ENCODE measurements at regions not wholly inside any gene's neighbourhood (a gene's known extent, or its start where the extent isn't known, plus 50 kb on each side); places are given as distances from the start of the nearest gene placed in this dataset.
"Not testable (repeated sequence)": the region's sequence is repeated elsewhere in the genome, so short reads cannot be mapped to it uniquely, and the experiment has no call there.

GRCh38 chr22:22717664-22718063 lies 73.2 kb downstream of the GGTLC2 start:
- DNase-seq = no peak

DNA sequence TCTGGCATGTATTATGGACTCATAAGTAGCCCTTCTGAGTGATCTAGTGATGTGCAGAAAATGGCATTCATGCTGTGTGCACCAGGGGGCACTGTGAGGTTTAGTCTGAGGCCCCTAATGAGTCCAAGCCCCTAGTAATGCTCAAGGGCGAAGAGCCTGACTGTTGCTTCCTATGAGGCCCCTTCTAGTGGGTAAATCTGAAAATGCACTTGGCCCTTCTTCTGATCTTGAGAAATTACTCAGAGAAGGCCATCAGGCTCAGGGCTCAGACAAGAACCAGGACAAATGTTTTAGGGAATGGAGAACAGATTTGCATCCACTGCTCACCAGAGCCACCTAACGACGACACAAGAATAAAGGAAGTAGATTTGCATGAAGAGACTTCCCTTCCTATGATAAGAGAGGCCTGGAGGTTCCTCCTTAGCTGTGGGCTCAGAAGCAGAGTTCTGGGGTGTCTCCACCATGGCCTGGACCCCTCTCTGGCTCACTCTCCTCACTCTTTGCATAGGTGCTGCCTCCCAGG lies 75.8 kb downstream of the GGTLC2 start:
- DNase-seq = peak; percentile 20

GRCh38 chr22:22720724-22721261 lies 76.4 kb downstream of the GGTLC2 start:
- DNase-seq = no peak

DNA sequence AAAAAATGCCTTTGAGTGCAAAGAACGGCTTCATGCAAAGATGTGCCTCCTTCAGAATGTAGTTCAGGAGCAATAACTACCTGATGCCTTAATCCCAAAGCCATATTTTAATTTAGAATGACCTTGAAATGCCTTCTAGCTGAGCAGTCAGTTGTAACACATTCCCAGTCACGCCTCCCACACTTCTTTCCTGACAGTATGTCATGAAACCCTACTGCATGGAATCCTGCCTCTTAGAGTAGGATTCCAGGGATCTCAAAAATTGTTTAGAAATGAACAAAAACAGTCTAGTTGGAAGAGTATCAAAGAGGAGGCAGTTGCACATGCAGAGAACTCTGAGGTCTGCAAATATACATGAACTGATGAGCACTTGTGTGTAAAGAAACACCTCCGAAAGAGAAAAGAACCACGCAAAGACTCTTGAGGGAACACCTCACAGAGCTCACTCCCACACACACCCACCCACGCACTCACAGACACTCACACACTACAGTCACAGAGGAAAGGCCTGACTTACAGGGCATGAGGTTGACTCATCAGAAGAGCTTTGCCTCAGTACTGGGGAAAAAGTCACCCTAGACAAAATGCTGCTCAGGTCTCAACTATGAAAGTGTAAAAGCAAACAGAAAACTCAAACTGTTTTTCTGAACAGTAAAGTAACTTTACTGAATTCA lies 77.4 kb downstream of the GGTLC2 start:
- no peak for DNase-seq

DNA sequence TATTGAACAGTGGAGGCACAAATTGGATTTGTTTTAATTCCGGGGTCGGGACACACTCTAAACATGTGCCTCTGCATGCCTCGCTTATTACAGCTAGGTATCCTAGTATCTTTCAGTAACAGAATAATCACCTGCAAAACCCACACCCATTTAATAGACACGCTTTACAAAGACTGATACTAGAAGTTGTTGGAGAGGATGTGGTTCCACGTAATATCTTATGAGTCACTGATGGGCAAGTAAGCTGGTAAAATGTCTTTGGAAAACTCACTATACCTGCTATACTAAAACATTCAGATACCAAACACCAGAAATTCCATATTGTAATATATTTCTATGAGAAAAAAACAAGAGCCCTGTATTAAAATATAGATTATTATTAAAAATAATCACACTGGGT lies 84.0 kb downstream of the GGTLC2 start:
- no peak for DNase-seq

GRCh38 chr22:22730655-22731373 lies 86.4 kb downstream of the GGTLC2 start:
- no peak for DNase-seq

GRCh38 chr22:22731374-22731676 lies 86.9 kb downstream of the GGTLC2 start:
- DNase-seq = no peak

DNA sequence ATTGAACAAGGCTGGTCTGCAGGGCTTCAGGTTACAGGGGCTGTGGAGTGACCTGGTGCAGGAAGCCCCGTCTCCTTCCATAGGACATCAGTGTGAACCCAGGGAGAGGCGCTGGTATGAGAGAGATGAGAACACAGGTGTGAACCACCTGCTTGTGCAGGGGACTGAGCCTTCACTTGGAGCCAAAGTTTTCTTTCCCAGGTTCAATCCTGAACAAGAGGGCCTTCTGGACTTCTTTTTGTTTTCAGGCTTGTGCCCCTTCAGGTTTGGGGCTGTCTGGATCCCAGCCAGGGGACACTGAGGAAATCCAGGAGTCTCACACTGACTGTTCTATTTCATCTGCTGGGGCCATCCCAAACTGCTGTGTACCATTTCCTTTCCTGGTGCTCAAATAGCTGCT lies 88.6 kb downstream of the GGTLC2 start:
- not testable (repeated sequence) for DNase-seq

DNA sequence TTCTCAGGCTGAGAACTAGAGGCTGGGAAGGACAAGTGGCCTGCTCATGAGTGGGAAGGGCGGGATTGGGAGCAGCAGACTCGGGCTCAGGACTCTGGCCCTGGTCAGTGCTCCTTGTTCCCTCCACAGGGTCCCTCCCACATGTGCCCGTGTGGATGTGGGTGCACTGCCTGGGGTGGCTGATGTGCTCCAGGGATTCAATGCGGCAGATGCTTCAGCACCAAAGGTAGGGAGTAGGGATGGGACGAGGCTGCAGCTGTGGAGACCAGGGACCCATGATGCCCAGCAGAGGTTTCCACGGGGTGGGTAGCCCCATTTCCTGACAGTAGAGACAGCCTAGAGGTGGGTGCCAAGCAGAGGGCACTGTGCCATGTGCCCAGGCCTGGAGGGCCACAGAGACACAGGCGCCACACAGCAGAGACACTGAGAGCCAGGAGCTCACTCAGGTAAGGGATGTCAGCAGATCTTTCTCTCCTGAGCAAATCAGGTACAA lies 89.5 kb downstream of the GGTLC2 start:
- DNase-seq = no peak

DNA sequence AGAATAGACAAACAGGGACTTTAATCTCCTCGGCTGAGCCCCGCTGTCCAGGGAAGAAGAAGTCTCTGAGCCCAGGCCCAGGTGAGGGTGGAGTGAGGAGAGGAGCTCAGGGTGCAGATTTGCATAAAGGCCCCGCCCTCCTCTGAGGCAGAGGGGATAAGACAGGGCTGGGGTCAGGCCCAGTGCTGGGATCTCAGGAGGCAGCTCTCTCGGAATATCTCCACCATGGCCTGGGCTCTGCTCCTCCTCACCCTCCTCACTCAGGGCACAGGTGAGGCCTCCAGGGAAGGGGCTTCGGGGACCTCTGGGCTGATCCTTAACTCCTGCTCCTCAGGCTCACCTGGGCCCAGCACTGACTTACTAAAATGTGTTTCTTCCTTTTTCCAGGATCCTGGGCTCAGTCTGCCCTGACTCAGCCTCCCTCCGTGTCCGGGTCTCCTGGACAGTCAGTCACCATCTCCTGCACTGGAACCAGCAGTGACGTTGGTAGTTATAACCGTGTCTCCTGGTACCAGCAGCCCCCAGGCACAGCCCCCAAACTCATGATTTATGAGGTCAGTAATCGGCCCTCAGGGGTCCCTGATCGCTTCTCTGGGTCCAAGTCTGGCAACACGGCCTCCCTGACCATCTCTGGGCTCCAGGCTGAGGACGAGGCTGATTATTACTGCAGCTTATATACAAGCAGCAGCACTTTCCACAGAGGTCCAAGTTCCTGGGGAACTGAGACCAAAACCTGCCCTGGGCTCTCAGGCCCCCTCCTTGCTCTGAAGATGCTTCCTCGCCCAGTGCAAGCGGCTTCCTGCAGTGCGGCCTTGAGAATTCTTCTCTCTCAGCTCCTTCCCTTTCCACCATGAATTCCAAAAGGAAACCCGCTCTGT lies 90.2 kb downstream of the GGTLC2 start:
- not testable (repeated sequence) for DNase-seq

- DNase-seq = not testable (repeated sequence)
These were observed 90.9 kb downstream of the GGTLC2 start for GRCh38 chr22:22735276-22735675.

- no peak for DNase-seq
These were observed 91.5 kb downstream of the GGTLC2 start for GRCh38 chr22:22735695-22736611.

GRCh38 chr22:22737590-22737989 lies 93.2 kb downstream of the GGTLC2 start:
- no peak for DNase-seq

GRCh38 chr22:22738959-22739585 lies 94.7 kb downstream of the GGTLC2 start:
- DNase-seq = no peak

DNA sequence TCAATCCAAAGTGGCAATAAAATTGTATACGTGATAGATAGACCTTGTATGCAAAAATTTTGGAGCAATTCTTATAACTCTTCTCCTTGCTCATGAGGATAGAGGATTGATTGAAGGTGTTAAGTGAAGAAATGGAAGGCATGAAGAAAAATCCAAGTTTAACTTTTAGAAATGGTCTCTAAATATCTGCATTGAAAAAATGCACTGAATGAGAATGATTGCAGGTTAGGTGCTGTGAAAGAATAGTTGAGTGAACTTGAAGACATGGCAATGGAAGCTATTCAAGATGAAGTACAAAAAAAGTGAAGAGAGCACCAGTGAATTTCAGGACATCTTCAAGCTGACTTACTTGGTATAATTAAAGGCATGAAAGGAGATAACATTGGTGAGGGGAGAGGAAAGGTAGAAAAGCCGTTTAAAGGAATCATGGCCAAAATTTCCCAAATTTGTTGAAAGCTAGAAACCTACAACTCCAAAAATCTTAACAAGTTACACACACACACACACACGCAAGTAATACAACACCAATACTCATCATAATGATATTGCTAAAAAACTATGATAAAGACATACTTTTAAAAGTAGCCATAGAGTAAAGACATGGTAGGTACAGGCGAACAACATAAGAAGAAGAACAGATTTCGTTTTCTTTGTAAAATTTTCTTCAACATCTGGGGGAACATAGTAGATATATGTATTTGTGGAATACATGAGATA lies 96.3 kb downstream of the GGTLC2 start:
- no peak for DNase-seq

GRCh38 chr22:22741843-22742242 lies 97.4 kb downstream of the GGTLC2 start:
- no peak for DNase-seq

DNA sequence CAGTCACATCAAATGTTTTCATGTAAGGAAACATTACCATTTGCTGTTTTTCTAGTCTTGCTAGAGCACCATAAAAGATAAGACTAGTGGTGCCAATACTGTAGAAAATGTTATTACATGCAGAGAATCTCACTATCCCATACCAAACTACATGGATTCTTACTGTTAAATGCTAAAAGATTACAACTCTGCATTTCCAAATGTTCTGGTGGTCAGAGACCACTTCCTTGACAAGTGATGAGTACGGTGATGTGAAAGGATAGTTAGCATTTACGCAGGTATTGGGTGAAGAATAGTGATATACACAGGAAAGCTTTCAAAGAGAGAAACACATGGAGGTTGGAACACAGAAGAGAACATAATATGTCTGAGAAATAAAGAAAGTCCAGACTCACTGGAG lies 98.2 kb downstream of the GGTLC2 start:
- no peak for DNase-seq

GRCh38 chr22:22743128-22743760 lies 98.8 kb downstream of the GGTLC2 start:
- DNase-seq = no peak

DNA sequence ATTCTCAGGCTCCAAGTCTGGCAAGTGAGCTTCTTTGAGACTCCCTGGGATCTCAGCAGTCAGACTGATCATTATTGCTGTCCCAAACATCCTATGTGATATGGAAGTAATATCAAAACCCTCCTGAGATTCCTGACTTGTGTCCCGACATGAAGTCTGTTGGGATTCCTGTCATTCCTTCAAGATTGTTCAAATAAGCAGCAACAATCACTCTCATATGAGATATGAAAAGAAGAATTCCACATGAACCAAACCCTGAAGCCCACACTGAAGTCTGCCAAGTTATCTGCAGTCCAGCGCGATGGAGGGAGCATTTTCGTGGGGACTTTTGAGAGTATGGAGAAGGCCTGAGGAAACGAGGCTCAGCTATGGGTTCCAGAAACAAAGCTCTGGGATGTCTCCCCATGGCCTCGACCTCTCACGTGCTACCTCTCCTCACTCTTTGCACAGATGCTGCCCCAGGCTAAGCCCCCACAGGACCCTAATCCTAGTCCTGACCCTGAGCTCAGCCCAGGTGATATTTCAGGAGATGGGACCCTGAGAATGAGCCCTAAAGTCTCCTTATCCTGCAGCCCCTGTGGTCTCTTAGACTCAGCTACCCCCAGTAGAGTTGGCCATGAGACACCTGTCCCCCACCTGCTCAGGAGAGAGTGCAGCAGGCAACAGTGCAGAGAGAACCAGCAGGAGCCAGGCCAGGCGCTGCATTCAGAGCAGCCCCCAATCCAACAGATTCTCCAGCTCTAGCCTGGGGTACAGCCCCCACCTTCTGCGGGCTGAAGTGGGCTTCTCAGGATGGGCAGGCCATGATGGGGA lies 100.2 kb downstream of the GGTLC2 start:
- no peak for DNase-seq
